OCI-LY7 (cell line): ENCODE measurements at regions not wholly inside any gene's neighbourhood (a gene's known extent, or its start where the extent isn't known, plus 50 kb on each side); places are given as distances from the start of the nearest gene placed in this dataset.

Experiments
- CTCF ChIP-seq: fragments of 200-600 bp; sonication (generic); conservative IDR thresholded peaks from 2 replicates; pipeline ENCODE4 v1.5.1; 2014; ENCODE audit warnings: mild to moderate bottlenecking, antibody characterized with exemption, low read length, moderate library complexity, mixed read lengths
- EZH2phosphoT487 ChIP-seq: fragments of 200-600 bp; sonication (generic); IDR thresholded peaks from 2 replicates; pipeline ENCODE4 v1.6.1; 2018; ENCODE audit warnings: low read depth, borderline replicate concordance, mild to moderate bottlenecking, mixed run types, antibody characterized with exemption, low read length, moderate library complexity, mixed read lengths

GRCh38 chr6:108762394-108762793 is 85.8 kb upstream of the ARMC2 start:
- TF ChIP-seq CTCF = no peak
- no peak for TF ChIP-seq EZH2phosphoT487
